GM19463 (cell line): ENCODE measurements at regions not wholly inside any gene's neighbourhood (a gene's known extent, or its start where the extent isn't known, plus 50 kb on each side); places are given as distances from the start of the nearest gene placed in this dataset.

Source experiments
- ATAC-seq: cut with Tn5 transposase; IDR thresholded peaks from one replicate; pipeline ENCODE4 v1.9.1; 2021; ENCODE audit warnings: mild to moderate bottlenecking, moderate library complexity; ENCODE audit not compliant: unreplicated experiment

- ATAC-seq: no peak
Measured at GRCh38 chr4:117425636-117426035, 340.3 kb upstream of the TRAM1L1 start.

- no peak for ATAC-seq
Measured at GRCh38 chr4:117428536-117428935, 343.2 kb upstream of the TRAM1L1 start.

- no peak for ATAC-seq
Measured at GRCh38 chr4:117429061-117429460, 343.7 kb upstream of the TRAM1L1 start.

GRCh38 chr4:117429506-117429905 is 344.1 kb upstream of the TRAM1L1 start:
- no peak for ATAC-seq

GRCh38 chr4:117434424-117434823 is 349.0 kb upstream of the TRAM1L1 start:
- ATAC-seq: no peak

GRCh38 chr4:117447925-117448324 is 362.5 kb upstream of the TRAM1L1 start:
- ATAC-seq: peak; percentile 50

- no peak for ATAC-seq
Measured at GRCh38 chr4:117455088-117455487, 369.7 kb upstream of the TRAM1L1 start.

- ATAC-seq: no peak
Measured at GRCh38 chr4:117466388-117466787, 381.0 kb upstream of the TRAM1L1 start.

GRCh38 chr4:117467404-117467803 is 382.0 kb upstream of the TRAM1L1 start:
- no peak for ATAC-seq

- no peak for ATAC-seq
Measured at GRCh38 chr4:117474987-117475386, 389.6 kb upstream of the TRAM1L1 start.

- ATAC-seq: no peak
Measured at GRCh38 chr4:117477925-117478324, 392.5 kb upstream of the TRAM1L1 start.

GRCh38 chr4:117478702-117479101 is 393.3 kb upstream of the TRAM1L1 start:
- no peak for ATAC-seq

- peak; percentile 44 for ATAC-seq
Measured at GRCh38 chr4:117479673-117480072, 394.3 kb upstream of the TRAM1L1 start.

GRCh38 chr4:117481742-117482141 is 396.4 kb upstream of the TRAM1L1 start:
- ATAC-seq: no peak

GRCh38 chr4:117488692-117489091 is 403.3 kb upstream of the TRAM1L1 start:
- ATAC-seq: no peak

- ATAC-seq: no peak
Measured at GRCh38 chr4:117489107-117489506, 403.7 kb upstream of the TRAM1L1 start.

GRCh38 chr4:117491516-117491915 is 406.1 kb upstream of the TRAM1L1 start:
- ATAC-seq: no peak

GRCh38 chr4:117495802-117496201 is 410.4 kb upstream of the TRAM1L1 start:
- ATAC-seq: no peak

- no peak for ATAC-seq
Measured at GRCh38 chr4:117512414-117512813, 427.0 kb upstream of the TRAM1L1 start.

GRCh38 chr4:117514391-117515175 is 429.2 kb upstream of the TRAM1L1 start:
- no peak for ATAC-seq

GRCh38 chr4:117515921-117516320 is 430.5 kb upstream of the TRAM1L1 start:
- no peak for ATAC-seq

GRCh38 chr4:117527601-117528000 is 442.2 kb upstream of the TRAM1L1 start:
- ATAC-seq: no peak

- no peak for ATAC-seq
Measured at GRCh38 chr4:117529401-117529800, 444.0 kb upstream of the TRAM1L1 start.
